ENCODE measurements at regions not wholly inside any gene's neighbourhood (a gene's known extent, or its start where the extent isn't known, plus 50 kb on each side); places are given as distances from the start of the nearest gene placed in this dataset.

DNA sequence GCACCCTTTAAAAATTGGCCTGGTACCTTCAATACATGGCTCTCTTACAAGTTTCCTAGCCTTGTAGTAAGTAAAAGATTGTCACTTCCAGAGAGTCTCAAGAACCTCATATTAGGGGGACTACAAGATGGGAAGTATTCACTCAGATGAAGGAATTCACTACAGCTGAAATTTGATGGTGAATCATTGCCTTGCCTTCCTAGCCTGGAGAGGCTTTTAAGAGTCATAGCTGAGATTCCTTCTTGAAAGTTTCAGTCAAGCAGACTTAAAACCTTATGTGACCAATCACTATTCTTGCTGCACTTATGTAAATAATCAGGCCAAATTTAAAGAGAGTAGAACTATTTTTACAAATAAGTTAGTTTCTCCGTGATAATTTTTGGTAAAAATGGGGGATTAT is 451.6 kb downstream of the TRHDE start:
- no peak for TF ChIP-seq EP300 (IDR thresholded peaks at IDR 0.05)
- no peak for TF ChIP-seq POLR2AphosphoS5 (IDR thresholded peaks at IDR 0.05)
- no peak for TF ChIP-seq POLR2A (IDR thresholded peaks at IDR 0.05)
- no peak for TF ChIP-seq CTCF (IDR thresholded peaks at IDR 0.05)
- 82 to 89% methylated on average over 1 of the region's 1 CpG for WGBS, 2 donors
- Histone ChIP-seq H3K9me3 (no peaks in the 10 kb centered on the region), H3K36me3 (no peaks in the 10 kb centered on the region), H3K4me1 (no peaks in the 10 kb centered on the region), H3K4me3 (no peak overlapping the region), H3K27me3 (no peaks in the 10 kb centered on the region), H3K27ac (no peak overlapping the region)
- intact Hi-C loops (cut with DNase I): no loop called here
- DNase-seq: no peak

GRCh38 chr12:72729451-72730010 is 457.4 kb downstream of the TRHDE start:
- no peak for DNase-seq
- TF ChIP-seq CTCF (IDR thresholded peaks at IDR 0.05) (no peak), EP300 (IDR thresholded peaks at IDR 0.05) (no peak), POLR2A (IDR thresholded peaks at IDR 0.05) (no peak), POLR2AphosphoS5 (IDR thresholded peaks at IDR 0.05) (no peak)
- intact Hi-C loops (cut with DNase I): no loop called here
- H3K27ac ChIP-seq: no peak overlapping the region
- 48 to 81% methylated on average over 1 of the region's 1 CpG for WGBS, 2 donors
- H3K4me3 ChIP-seq: no peak overlapping the region
- no peaks in the 10 kb centered on the region for H3K36me3 ChIP-seq
- H3K9me3 ChIP-seq: no peaks in the 10 kb centered on the region
- H3K27me3 ChIP-seq: no peaks in the 10 kb centered on the region
- H3K4me1 ChIP-seq: no peaks in the 10 kb centered on the region

DNA sequence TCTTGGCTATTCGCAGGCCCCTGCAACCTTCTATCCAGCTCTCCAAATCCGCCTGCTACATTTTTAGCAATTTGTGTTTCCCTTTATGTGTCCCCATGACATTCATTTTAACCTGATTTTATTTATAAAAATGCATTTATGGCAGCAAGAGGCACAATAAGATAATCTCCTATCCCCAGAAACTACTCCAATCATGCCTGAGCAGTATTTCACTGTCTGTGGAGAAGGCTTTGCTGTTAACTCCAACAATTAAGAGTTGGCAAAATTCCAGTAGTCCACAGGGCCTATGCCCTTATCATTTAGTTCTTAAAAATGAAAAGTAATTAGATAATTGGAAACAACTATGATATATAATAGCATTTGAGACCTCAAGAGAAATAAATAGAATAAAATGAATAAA is 462.4 kb downstream of the TRHDE start:
- Histone ChIP-seq H3K27ac (no peak overlapping the region), H3K9me3 (no peaks in the 10 kb centered on the region), H3K27me3 (no peaks in the 10 kb centered on the region), H3K4me1 (no peaks in the 10 kb centered on the region), H3K4me3 (no peak overlapping the region), H3K36me3 (no peaks in the 10 kb centered on the region)
- intact Hi-C loops (cut with DNase I): no loop called here
- TF ChIP-seq CTCF (IDR thresholded peaks at IDR 0.05): no peak
- no peak for TF ChIP-seq POLR2AphosphoS5 (IDR thresholded peaks at IDR 0.05)
- TF ChIP-seq POLR2A (IDR thresholded peaks at IDR 0.05): no peak
- TF ChIP-seq EP300 (IDR thresholded peaks at IDR 0.05): no peak
- WGBS, 2 donors: 88 to 89% methylated on average over 2 of the region's 2 CpGs
- no peak for DNase-seq

GRCh38 chr12:72738811-72739210 is 466.6 kb downstream of the TRHDE start:
- Histone ChIP-seq H3K27ac (no peak overlapping the region), H3K36me3 (no peaks in the 10 kb centered on the region)
- intact Hi-C loops (cut with DNase I): no loop called here

More at GRCh38 chr12:72738811-72739210, 466.6 kb downstream of the TRHDE start:
- Histone ChIP-seq H3K9me3 (peaks cover 0 to 3% (median 0%) of the 10 kb centered on the region in 4 donors), H3K4me3 (no peak overlapping the region), H3K27me3 (no peaks in the 10 kb centered on the region), H3K4me1 (no peaks in the 10 kb centered on the region)
- TF ChIP-seq POLR2A (IDR thresholded peaks at IDR 0.05): no peak
- no peak for TF ChIP-seq EP300 (IDR thresholded peaks at IDR 0.05)
- TF ChIP-seq POLR2AphosphoS5 (IDR thresholded peaks at IDR 0.05): no peak
- no peak for TF ChIP-seq CTCF (IDR thresholded peaks at IDR 0.05)
- DNase-seq: no peak
- 35 to 72% methylated on average over 2 of the region's 2 CpGs for WGBS, 2 donors
